ENCODE measurements at regions not wholly inside any gene's neighbourhood (a gene's known extent, or its start where the extent isn't known, plus 50 kb on each side); places are given as distances from the start of the nearest gene placed in this dataset.

GRCh38 chr11:80424012-80424695 lies 983.3 kb upstream of the TENM4 start:
- Mint-ChIP-seq H3K4me1 (no peaks in the 10 kb centered on the region), H3K36me3 (ENCODE audit: low read depth) (no peaks in the 10 kb centered on the region), H3K9me3 (no peaks in the 10 kb centered on the region), H3K4me3 (no peak overlapping the region), H3K27me3 (ENCODE audit: low read depth) (no peaks in the 10 kb centered on the region), H3K27ac (ENCODE audit: unreplicated experiment) (no peak overlapping the region)
- TF ChIP-seq CTCF (conservative IDR thresholded peaks at IDR 0.05), result no peak
- DNase-seq (ENCODE audit: low read depth, low spot score), result no peak

- Mint-ChIP-seq H3K27ac (ENCODE audit: unreplicated experiment) (no peak overlapping the region), H3K27me3 (ENCODE audit: low read depth) (no peaks in the 10 kb centered on the region), H3K36me3 (ENCODE audit: low read depth) (no peaks in the 10 kb centered on the region), H3K4me3 (no peak overlapping the region), H3K9me3 (no peaks in the 10 kb centered on the region), H3K4me1 (no peaks in the 10 kb centered on the region)
- TF ChIP-seq CTCF (conservative IDR thresholded peaks at IDR 0.05), result no peak
- DNase-seq (ENCODE audit: low read depth, low spot score), result no peak
Observed at GRCh38 chr11:80420374-80420773, 979.5 kb upstream of the TENM4 start.

GRCh38 chr11:80417681-80418080 lies 976.9 kb upstream of the TENM4 start:
- H3K36me3 Mint-ChIP-seq (ENCODE audit: low read depth), result no peaks in the 10 kb centered on the region
- H3K27me3 Mint-ChIP-seq (ENCODE audit: low read depth), result no peaks in the 10 kb centered on the region
- no peak for TF ChIP-seq CTCF (conservative IDR thresholded peaks at IDR 0.05)
- H3K9me3 Mint-ChIP-seq, result no peaks in the 10 kb centered on the region
- H3K27ac Mint-ChIP-seq (ENCODE audit: unreplicated experiment), result no peak overlapping the region
- no peak for DNase-seq (ENCODE audit: low read depth, low spot score)
- no peak overlapping the region for H3K4me3 Mint-ChIP-seq
- H3K4me1 Mint-ChIP-seq, result no peaks in the 10 kb centered on the region

GRCh38 chr11:80415580-80415979 lies 974.8 kb upstream of the TENM4 start:
- peaks cover 5% of the 10 kb centered on the region for H3K36me3 Mint-ChIP-seq (ENCODE audit: low read depth)
- no peaks in the 10 kb centered on the region for H3K27me3 Mint-ChIP-seq (ENCODE audit: low read depth)
- no peak overlapping the region for H3K27ac Mint-ChIP-seq (ENCODE audit: unreplicated experiment)
- H3K4me3 Mint-ChIP-seq, result no peak overlapping the region
- DNase-seq (ENCODE audit: low read depth, low spot score), result no peak
- H3K9me3 Mint-ChIP-seq, result peaks cover 9% of the 10 kb centered on the region
- no peak for TF ChIP-seq CTCF (conservative IDR thresholded peaks at IDR 0.05)
- H3K4me1 Mint-ChIP-seq, result no peaks in the 10 kb centered on the region

- no peak for DNase-seq (ENCODE audit: low read depth, low spot score)
- no peak overlapping the region for H3K4me3 Mint-ChIP-seq
- TF ChIP-seq CTCF (conservative IDR thresholded peaks at IDR 0.05), result no peak
- H3K27ac Mint-ChIP-seq (ENCODE audit: unreplicated experiment), result no peak overlapping the region
- H3K36me3 Mint-ChIP-seq (ENCODE audit: low read depth), result peaks cover 5% of the 10 kb centered on the region
- no peaks in the 10 kb centered on the region for H3K4me1 Mint-ChIP-seq
- H3K9me3 Mint-ChIP-seq, result peaks cover 9% of the 10 kb centered on the region
- no peaks in the 10 kb centered on the region for H3K27me3 Mint-ChIP-seq (ENCODE audit: low read depth)
Observed at GRCh38 chr11:80414181-80415165, 973.6 kb upstream of the TENM4 start.

Measured in neural crest cell (in vitro differentiated cells).